Coronary artery (tissue), 2 donors: ENCODE measurements at regions not wholly inside any gene's neighbourhood (a gene's known extent, or its start where the extent isn't known, plus 50 kb on each side); places are given as distances from the start of the nearest gene placed in this dataset.

Experiments
- DNase-seq: peaks from one replicate; pipeline ENCODE4 v3.0.0-alpha.2; 2017; ENCODE audit warnings: low spot score
- H3K27ac ChIP-seq, 2 donors: fragments of 200-600 bp; sonication (generic); one replicate each; pipeline ENCODE4 v1.5.1; 2016 to 2019
- H3K4me3 ChIP-seq: fragments of 200-600 bp; sonication (generic); 2 replicates; pipeline ENCODE4 v1.5.1; 2016; ENCODE audit warnings: mild to moderate bottlenecking, moderate library complexity
- TF ChIP-seq, protein P1 (sequence below): fragments of 200-600 bp; sonication (generic); IDR thresholded peaks from one replicate; pipeline ENCODE4 v1.5.1; 2019; ENCODE audit warnings: antibody characterized with exemption

DNA sequence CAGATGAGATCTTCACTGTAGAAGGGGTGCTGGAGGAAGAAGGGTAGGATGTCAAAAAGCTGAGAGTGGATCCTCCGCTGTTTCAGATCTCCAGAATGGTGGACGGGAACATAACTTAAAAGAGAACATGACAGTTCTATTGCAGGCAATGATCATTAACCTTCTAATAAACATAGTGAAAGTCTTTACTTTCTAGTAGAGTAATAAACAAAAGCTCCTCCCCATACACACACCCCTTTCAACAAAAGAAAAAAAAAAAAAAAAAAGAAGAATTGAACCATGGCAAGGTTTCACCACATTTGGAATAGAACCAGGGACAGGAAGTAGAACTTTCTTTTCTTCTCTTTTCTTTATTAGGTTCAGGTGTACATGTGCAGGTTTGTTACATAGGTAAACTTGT, 768.1 kb upstream of the RIOK2 start:
- no peak overlapping the region for H3K4me3 ChIP-seq
- no peak overlapping the region for H3K27ac ChIP-seq
- DNase-seq: no peak
- TF ChIP-seq, protein P1, sequence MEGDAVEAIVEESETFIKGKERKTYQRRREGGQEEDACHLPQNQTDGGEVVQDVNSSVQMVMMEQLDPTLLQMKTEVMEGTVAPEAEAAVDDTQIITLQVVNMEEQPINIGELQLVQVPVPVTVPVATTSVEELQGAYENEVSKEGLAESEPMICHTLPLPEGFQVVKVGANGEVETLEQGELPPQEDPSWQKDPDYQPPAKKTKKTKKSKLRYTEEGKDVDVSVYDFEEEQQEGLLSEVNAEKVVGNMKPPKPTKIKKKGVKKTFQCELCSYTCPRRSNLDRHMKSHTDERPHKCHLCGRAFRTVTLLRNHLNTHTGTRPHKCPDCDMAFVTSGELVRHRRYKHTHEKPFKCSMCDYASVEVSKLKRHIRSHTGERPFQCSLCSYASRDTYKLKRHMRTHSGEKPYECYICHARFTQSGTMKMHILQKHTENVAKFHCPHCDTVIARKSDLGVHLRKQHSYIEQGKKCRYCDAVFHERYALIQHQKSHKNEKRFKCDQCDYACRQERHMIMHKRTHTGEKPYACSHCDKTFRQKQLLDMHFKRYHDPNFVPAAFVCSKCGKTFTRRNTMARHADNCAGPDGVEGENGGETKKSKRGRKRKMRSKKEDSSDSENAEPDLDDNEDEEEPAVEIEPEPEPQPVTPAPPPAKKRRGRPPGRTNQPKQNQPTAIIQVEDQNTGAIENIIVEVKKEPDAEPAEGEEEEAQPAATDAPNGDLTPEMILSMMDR: no peak

DNA sequence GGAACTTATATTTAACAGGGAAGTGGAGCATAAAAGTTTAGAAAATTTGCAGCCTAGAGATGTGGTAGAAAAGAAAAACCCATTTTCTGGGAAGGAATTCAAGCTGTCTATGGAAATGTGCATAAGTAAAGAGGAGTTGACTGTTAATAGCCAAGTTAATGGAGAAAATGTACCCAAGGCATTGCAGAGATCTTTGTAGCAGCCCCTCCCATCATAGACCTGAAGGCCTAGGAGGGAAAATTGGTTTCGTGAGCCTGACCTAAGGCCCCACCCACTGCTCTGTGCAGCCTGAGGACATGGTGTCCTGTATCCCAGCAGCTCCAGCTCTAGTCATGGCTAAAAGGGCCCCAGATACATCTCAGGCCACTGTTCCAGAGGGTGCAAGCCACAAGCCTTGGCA, 772.4 kb upstream of the RIOK2 start:
- Histone ChIP-seq H3K4me3 (no peak overlapping the region), H3K27ac (no peak overlapping the region)
- DNase-seq: no peak
- TF ChIP-seq, protein P1: no peak

- TF ChIP-seq, protein P1: no peak
Measured at GRCh38 chr5:97967292-97967691, 784.2 kb upstream of the RIOK2 start.

DNA sequence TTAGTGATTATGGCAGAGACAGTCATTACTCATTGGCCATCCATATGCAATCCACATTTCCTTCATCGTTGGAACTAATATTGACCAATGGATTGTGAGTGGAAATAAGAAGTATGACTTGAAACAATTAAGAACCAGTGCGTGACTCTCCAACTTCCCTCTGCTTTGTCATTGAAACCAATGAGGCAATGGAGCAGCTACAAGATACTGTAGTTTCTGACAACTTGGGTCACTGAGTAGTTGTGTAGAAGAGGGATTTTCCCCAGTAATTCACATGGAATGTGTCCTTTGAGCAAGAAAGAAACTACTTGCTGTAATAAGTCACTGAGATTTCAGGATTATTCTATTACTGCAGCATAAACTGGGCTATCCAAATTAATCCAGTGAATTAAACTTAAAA, 785.3 kb upstream of the RIOK2 start:
- no peak overlapping the region for H3K27ac ChIP-seq
- H3K4me3 ChIP-seq: no peak overlapping the region
- TF ChIP-seq, protein P1: no peak
- no peak for DNase-seq

More at GRCh38 chr5:97967292-97967691, 784.2 kb upstream of the RIOK2 start:
- no peak overlapping the region for H3K4me3 ChIP-seq
- no peak for DNase-seq
- H3K27ac ChIP-seq: no peak overlapping the region

- DNase-seq: no peak
- Histone ChIP-seq H3K4me3 (no peak overlapping the region), H3K27ac (no peak overlapping the region)
- TF ChIP-seq, protein P1: no peak
Measured at GRCh38 chr5:97979740-97980139, 793.7 kb upstream of the RGMB start.

DNA sequence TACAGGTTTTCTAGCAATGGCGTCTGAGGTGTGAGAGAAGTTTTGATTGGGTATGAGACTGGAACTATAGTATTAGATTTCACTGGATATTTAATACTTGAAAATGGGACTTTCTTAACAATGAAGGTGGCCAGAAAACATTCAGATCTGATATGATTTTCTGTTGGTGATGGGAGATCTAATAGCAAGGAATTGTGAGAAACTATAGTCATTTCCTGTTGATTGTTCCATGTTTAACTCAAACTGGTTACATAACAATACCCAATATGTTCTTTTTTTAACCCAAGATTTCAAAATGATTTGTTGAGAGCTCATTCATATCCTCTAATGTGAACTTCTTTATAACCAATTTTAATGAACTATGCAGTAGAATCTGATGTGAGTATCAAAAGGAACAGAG, 793.2 kb upstream of the RGMB start:
- TF ChIP-seq, protein P1: no peak
- DNase-seq: no peak
- no peak overlapping the region for H3K4me3 ChIP-seq
- H3K27ac ChIP-seq: no peak overlapping the region

DNA sequence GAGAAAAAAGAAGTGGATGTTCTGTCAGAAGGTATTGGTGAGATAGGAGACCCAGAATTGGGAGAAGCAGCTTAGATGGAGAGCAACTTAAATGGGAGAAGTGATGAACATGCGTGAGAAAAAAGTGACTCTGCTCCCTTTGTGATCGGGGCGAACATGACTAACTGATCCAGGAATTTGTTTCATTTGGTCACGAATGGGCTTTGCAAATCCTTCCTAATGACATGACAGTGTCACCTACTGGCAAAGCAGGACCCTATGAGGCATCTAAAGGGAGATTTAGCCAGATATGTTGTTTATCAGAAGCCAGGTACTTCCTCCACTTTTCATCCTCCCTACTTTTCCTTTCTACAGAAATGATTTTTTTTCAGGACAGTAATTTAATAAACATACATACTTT, 787.4 kb upstream of the RGMB start:
- no peak overlapping the region for H3K27ac ChIP-seq
- no peak overlapping the region for H3K4me3 ChIP-seq
- TF ChIP-seq, protein P1: no peak
- no peak for DNase-seq
